Smooth muscle cell (in vitro differentiated cells): ENCODE measurements at regions not wholly inside any gene's neighbourhood (a gene's known extent, or its start where the extent isn't known, plus 50 kb on each side); places are given as distances from the start of the nearest gene placed in this dataset.
"Not testable (repeated sequence)": the region's sequence is repeated elsewhere in the genome, so short reads cannot be mapped to it uniquely, and the experiment has no call there.

Experiments used
- DNase-seq: peaks from one replicate; lab custom pipeline; 2025; ENCODE audit not compliant: unreplicated experiment; lab: John Stamatoyannopoulos, UW
- H2AFZ ChIP-seq: fragments of 200-600 bp; sonication (generic); 2 replicates; pipeline ENCODE4 v1.6.0; 2016; ENCODE audit warnings: antibody characterized with exemption, low read depth, mild to moderate bottlenecking
- H3F3A ChIP-seq: fragments of 200-600 bp; sonication (generic); 2 replicates; pipeline ENCODE4 v1.6.0; 2017; ENCODE audit warnings: antibody characterized with exemption, low read depth
- H3K27ac ChIP-seq: fragments of 200-600 bp; sonication (generic); 2 replicates; pipeline ENCODE4 v1.5.1; 2016; ENCODE audit warnings: low read depth, mild to moderate bottlenecking
- H3K27me3 ChIP-seq: fragments of 200-600 bp; sonication (generic); 2 replicates; pipeline ENCODE4 v1.6.1; 2016; ENCODE audit warnings: low read depth, mild to moderate bottlenecking
- H3K36me3 ChIP-seq: fragments of 200-600 bp; sonication (generic); 2 replicates; pipeline ENCODE4 v1.5.1; 2016; ENCODE audit warnings: low read depth
- H3K4me1 ChIP-seq: fragments of 200-600 bp; sonication (generic); 2 replicates; pipeline ENCODE4 v1.5.1; 2016; ENCODE audit warnings: low read depth
- H3K4me2 ChIP-seq: fragments of 200-600 bp; sonication (generic); 2 replicates; pipeline ENCODE4 v1.6.0; 2016; ENCODE audit warnings: mild to moderate bottlenecking
- H3K4me3 ChIP-seq: fragments of 200-600 bp; sonication (generic); 2 replicates; pipeline ENCODE4 v1.5.1; 2016; ENCODE audit warnings: mild to moderate bottlenecking
- H3K79me2 ChIP-seq: fragments of 200-600 bp; sonication (generic); 2 replicates; pipeline ENCODE4 v1.6.0; 2016; ENCODE audit warnings: low read depth, mild to moderate bottlenecking
- H3K9ac ChIP-seq: fragments of 200-600 bp; sonication (generic); 2 replicates; pipeline ENCODE4 v1.6.0; 2016; ENCODE audit warnings: low read depth
- H3K9me3 ChIP-seq: fragments of 200-600 bp; sonication (generic); replicated peaks from 2 replicates; pipeline ENCODE4 v1.5.1; 2016; ENCODE audit warnings: low read depth
- H4K20me1 ChIP-seq: fragments of 200-600 bp; sonication (generic); 2 replicates; pipeline ENCODE4 v1.6.0; 2016; ENCODE audit warnings: low read depth
- CTCF ChIP-seq: fragments of 200-600 bp; sonication (generic); IDR thresholded peaks from 2 replicates; pipeline ENCODE4 v1.5.1; 2017; ENCODE audit warnings: borderline replicate concordance, mild to moderate bottlenecking, antibody characterized with exemption; ENCODE audit not compliant: insufficient read depth, poor library complexity, severe bottlenecking
- WGBS: methylation state at CpG from one replicate; pipeline ENCODE4 v1.1.7; 2016; ENCODE audit warnings: low lambda C conversion rate; 5-methylcytosine and 5-hydroxymethylcytosine counted together

- no peak overlapping the region for H3K9ac ChIP-seq
- no peak overlapping the region for H2AFZ ChIP-seq
- H3K4me1 ChIP-seq: no peaks in the 10 kb centered on the region
- H3F3A ChIP-seq: no peaks in the 10 kb centered on the region
- no peaks in the 10 kb centered on the region for H4K20me1 ChIP-seq
- TF ChIP-seq CTCF: no peak
- no peak overlapping the region for H3K27ac ChIP-seq
- no peak overlapping the region for H3K4me3 ChIP-seq
- no peaks in the 10 kb centered on the region for H3K27me3 ChIP-seq
- 92% methylated on average over 3 of the region's 3 CpGs for WGBS
- no peaks in the 10 kb centered on the region for H3K36me3 ChIP-seq
- no peak overlapping the region for H3K4me2 ChIP-seq
- H3K9me3 ChIP-seq: no peaks in the 10 kb centered on the region
- no peak for DNase-seq
- no peaks in the 10 kb centered on the region for H3K79me2 ChIP-seq
Observed at GRCh38 chr2:167721593-167721992, 525.8 kb downstream of the STK39 start.

GRCh38 chr2:167719410-167719809 lies 528.0 kb downstream of the STK39 start:
- Histone ChIP-seq H3K4me1 (no peaks in the 10 kb centered on the region), H4K20me1 (no peaks in the 10 kb centered on the region), H3K36me3 (no peaks in the 10 kb centered on the region), H3K4me2 (no peak overlapping the region), H3K79me2 (no peaks in the 10 kb centered on the region), H3K9me3 (no peaks in the 10 kb centered on the region), H3K4me3 (no peak overlapping the region), H3F3A (no peaks in the 10 kb centered on the region), H3K9ac (no peak overlapping the region), H2AFZ (no peak overlapping the region), H3K27me3 (no peaks in the 10 kb centered on the region), H3K27ac (no peak overlapping the region)
- WGBS: 89% methylated on average over 4 of the region's 4 CpGs
- no peak for TF ChIP-seq CTCF
- no peak for DNase-seq

- Histone ChIP-seq H3K4me2 (no peak overlapping the region), H3K9me3 (no peaks in the 10 kb centered on the region), H3K79me2 (no peaks in the 10 kb centered on the region), H3K4me1 (no peaks in the 10 kb centered on the region), H3K4me3 (no peak overlapping the region), H3K27ac (no peak overlapping the region), H4K20me1 (no peaks in the 10 kb centered on the region), H3K9ac (no peak overlapping the region), H3K27me3 (no peaks in the 10 kb centered on the region), H3F3A (no peaks in the 10 kb centered on the region), H3K36me3 (no peaks in the 10 kb centered on the region), H2AFZ (no peak overlapping the region)
- WGBS: 100% methylated on average over 1 of the region's 1 CpG
- no peak for DNase-seq
- TF ChIP-seq CTCF: no peak
Observed at GRCh38 chr2:167718560-167718959, 528.8 kb downstream of the STK39 start.

GRCh38 chr2:167715932-167716331 lies 531.5 kb downstream of the STK39 start:
- H3K36me3 ChIP-seq: no peaks in the 10 kb centered on the region
- H3K4me2 ChIP-seq: no peak overlapping the region
- no peak overlapping the region for H3K4me3 ChIP-seq
- no peak for DNase-seq
- no peaks in the 10 kb centered on the region for H3K79me2 ChIP-seq
- H3K27me3 ChIP-seq: no peaks in the 10 kb centered on the region
- H3K9me3 ChIP-seq: no peaks in the 10 kb centered on the region
- no peak overlapping the region for H3K9ac ChIP-seq
- no peak overlapping the region for H2AFZ ChIP-seq
- no peak for TF ChIP-seq CTCF
- no peaks in the 10 kb centered on the region for H3F3A ChIP-seq
- H4K20me1 ChIP-seq: no peaks in the 10 kb centered on the region
- 95% methylated on average over 29 of the region's 29 CpGs for WGBS
- no peak overlapping the region for H3K27ac ChIP-seq
- H3K4me1 ChIP-seq: no peaks in the 10 kb centered on the region

- not testable (repeated sequence) for H3F3A ChIP-seq, H3K36me3 ChIP-seq, H3K4me3 ChIP-seq, DNase-seq, H3K4me1 ChIP-seq, H3K9ac ChIP-seq, H3K27me3 ChIP-seq, H3K27ac ChIP-seq, H3K4me2 ChIP-seq, H4K20me1 ChIP-seq, H3K9me3 ChIP-seq, H3K79me2 ChIP-seq, H2AFZ ChIP-seq
- WGBS: 95% methylated on average over 4 of the region's 4 CpGs
Observed at GRCh38 chr2:167715498-167715897, 531.9 kb downstream of the STK39 start.
